Stomach (tissue), 8 donors: ENCODE measurements at regions not wholly inside any gene's neighbourhood (a gene's known extent, or its start where the extent isn't known, plus 50 kb on each side); places are given as distances from the start of the nearest gene placed in this dataset.

ENCODE experiments used
- DNase-seq, 2 donors: peaks; one replicate each; pipeline versions ENCODE4 v3.0.0 to v3.0.0-alpha.2; 2013 to 2019
- H3K27ac ChIP-seq, 5 donors: fragments of 200-600 bp in 4 of 5; sonication (generic) in 4 of 5; one replicate each; pipeline ENCODE4 v1.5.1; 2013 to 2019; ENCODE audit warnings: mild to moderate bottlenecking in 1 of 5, moderate library complexity in 1 of 5
- H3K27me3 ChIP-seq, 3 donors: fragments of 200-600 bp; sonication (generic); one replicate each; pipeline ENCODE4 v1.5.1; 2017 to 2019; ENCODE audit warnings: mixed run types in 1 of 3
- H3K36me3 ChIP-seq, 4 donors: fragments of 200-600 bp; sonication (generic); 1 replicate in 3 of 4; 2 replicates in 1 of 4; pipeline ENCODE4 v1.5.1; 2016 to 2019
- H3K4me1 ChIP-seq, 4 donors: fragments of 200-600 bp; sonication (generic); one replicate each; pipeline ENCODE4 v1.5.1; 2016 to 2019
- H3K4me3 ChIP-seq, 4 donors: fragments of 200-600 bp; sonication (generic) in 3 of 4; one replicate each; pipeline ENCODE4 v1.5.1; 2016 to 2019; ENCODE audit warnings: mild to moderate bottlenecking in 1 of 4
- H3K9me3 ChIP-seq, 4 donors: fragments of 200-600 bp; sonication (generic); one replicate each; pipeline ENCODE4 v1.5.1; 2016 to 2019
- EP300 ChIP-seq: sonication (generic); formaldehyde crosslinking; IDR thresholded peaks from one replicate; pipeline ENCODE4 v1.6.1; 2017; ENCODE audit warnings: antibody characterized with exemption
- POLR2A ChIP-seq, 4 donors: fragments of 450-650 bp; IDR thresholded peaks; one replicate each; pipeline ENCODE4 v1.6.1; 2016; ENCODE audit warnings: antibody characterized with exemption in 4 of 4, control low read depth in 2 of 4, mild to moderate bottlenecking in 1 of 4, moderate library complexity in 1 of 4
- POLR2AphosphoS5 ChIP-seq, 3 donors: sonication (generic); formaldehyde crosslinking; IDR thresholded peaks; one replicate each; pipeline ENCODE4 v1.6.1; 2016; ENCODE audit warnings: antibody characterized with exemption in 3 of 3
- WGBS, 5 donors: extraction: QIAGEN DNeasy Blood & Tissue Kit in 3 of 5; methylation state at CpG; one replicate each; pipeline versions ENCODE4 v1.1.5 to v1.1.7; 2013 to 2018; 5-methylcytosine and 5-hydroxymethylcytosine counted together
- intact Hi-C: fragments of 100-400 bp; cut with DNase I; formaldehyde crosslinking; loops from one replicate; pipeline ENCODE4 v1.15.1; 2023; ENCODE audit warnings: low total_unique reads
- TF ChIP-seq, protein P1 (sequence below), 7 experiments: fragments of 450-650 bp in 4 of 7; fragments of 200-600 bp in 3 of 7; sonication (generic) in 3 of 7; IDR thresholded peaks; one replicate each; pipeline ENCODE4 v1.5.1; 2016 to 2019; ENCODE audit warnings: antibody characterized with exemption in 7 of 7, control low read depth in 2 of 7, mild to moderate bottlenecking in 1 of 7
- donor health status: healthy with polysubstance abuse.
- donor health status: Bipolar disorder and iron deficiency.
- donor health status: healthy.

DNA sequence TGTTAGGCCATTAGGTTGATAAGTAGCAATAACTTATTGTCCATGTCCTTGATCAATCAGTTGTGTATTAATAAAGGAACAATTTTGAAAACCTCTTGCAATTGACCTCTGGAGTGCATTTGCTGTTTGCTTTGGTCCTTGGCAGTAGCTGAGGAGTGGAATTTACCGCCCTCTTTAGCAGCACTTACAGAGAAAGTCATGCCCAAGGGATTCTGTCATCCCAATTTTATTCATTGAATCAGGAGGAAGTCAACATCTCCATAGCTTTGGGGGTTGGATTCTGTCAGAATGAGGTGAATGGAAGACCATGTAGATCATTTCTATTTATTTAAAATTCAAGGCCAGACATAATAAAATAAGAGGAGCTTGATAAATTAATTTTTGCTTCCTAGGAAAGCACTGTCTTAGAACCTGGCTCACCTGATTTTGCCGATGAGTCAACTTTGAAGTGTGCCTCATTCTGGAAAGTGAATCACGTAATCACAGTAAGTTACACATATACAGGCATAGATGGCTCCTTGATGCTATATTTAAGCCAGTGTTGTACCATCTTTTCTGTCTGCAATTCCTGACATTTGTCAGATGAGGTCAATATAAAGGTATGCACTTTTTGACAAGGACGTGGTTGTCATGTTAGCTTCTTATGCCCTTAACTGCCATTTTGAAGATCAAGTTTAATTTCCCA is 128.7 kb upstream of the MLIP start:
- no peak for TF ChIP-seq POLR2A (IDR thresholded peaks at IDR 0.05)
- TF ChIP-seq, protein P1, sequence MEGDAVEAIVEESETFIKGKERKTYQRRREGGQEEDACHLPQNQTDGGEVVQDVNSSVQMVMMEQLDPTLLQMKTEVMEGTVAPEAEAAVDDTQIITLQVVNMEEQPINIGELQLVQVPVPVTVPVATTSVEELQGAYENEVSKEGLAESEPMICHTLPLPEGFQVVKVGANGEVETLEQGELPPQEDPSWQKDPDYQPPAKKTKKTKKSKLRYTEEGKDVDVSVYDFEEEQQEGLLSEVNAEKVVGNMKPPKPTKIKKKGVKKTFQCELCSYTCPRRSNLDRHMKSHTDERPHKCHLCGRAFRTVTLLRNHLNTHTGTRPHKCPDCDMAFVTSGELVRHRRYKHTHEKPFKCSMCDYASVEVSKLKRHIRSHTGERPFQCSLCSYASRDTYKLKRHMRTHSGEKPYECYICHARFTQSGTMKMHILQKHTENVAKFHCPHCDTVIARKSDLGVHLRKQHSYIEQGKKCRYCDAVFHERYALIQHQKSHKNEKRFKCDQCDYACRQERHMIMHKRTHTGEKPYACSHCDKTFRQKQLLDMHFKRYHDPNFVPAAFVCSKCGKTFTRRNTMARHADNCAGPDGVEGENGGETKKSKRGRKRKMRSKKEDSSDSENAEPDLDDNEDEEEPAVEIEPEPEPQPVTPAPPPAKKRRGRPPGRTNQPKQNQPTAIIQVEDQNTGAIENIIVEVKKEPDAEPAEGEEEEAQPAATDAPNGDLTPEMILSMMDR (IDR thresholded peaks at IDR 0.05): no peak
- TF ChIP-seq EP300: no peak
- TF ChIP-seq POLR2AphosphoS5 (IDR thresholded peaks at IDR 0.05): no peak
- DNase-seq: no peak
- no peak overlapping the region for H3K4me3 ChIP-seq
- no peaks in the 10 kb centered on the region for H3K9me3 ChIP-seq
- H3K4me1 ChIP-seq: peaks cover 0 to 15% (median 4%) of the 10 kb centered on the region in 4 donors
- no peaks in the 10 kb centered on the region for H3K27me3 ChIP-seq
- 76 to 87% (median 87%) methylated on average over 4 of the region's 4 CpGs for WGBS, 5 donors
- intact Hi-C loops: no loop called here
- H3K27ac ChIP-seq: no peak overlapping the region
- no peaks in the 10 kb centered on the region for H3K36me3 ChIP-seq

DNA sequence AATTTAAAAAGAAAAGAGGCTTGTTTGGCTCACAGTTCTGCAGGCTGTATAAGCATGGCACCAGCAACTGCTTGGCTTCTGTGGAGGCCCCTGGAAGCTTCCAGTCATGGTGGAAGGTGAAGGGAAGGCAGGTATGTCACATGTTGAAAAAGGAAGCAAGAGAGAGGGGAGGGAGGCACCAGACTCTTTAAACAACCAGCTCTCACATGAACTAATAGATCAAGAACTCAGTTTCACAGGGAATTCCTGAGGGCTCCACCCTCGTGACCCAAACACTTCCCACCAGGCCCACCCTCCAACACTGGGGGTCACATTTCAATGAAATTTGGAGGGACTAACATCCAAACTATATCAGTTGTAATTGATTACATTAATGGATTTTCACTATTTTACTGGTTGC is 127.9 kb upstream of the MLIP start:
- peaks cover 0 to 16% (median 4%) of the 10 kb centered on the region in 4 donors for H3K4me1 ChIP-seq
- no peaks in the 10 kb centered on the region for H3K36me3 ChIP-seq
- WGBS, 5 donors: 0 to 80% (median 0%) methylated on average over 1 of the region's 1 CpG
- no peak overlapping the region for H3K4me3 ChIP-seq
- H3K9me3 ChIP-seq: no peaks in the 10 kb centered on the region
- H3K27me3 ChIP-seq: no peaks in the 10 kb centered on the region
- DNase-seq: no peak
- intact Hi-C loops: no loop called here
- TF ChIP-seq POLR2A (IDR thresholded peaks at IDR 0.05): no peak
- TF ChIP-seq POLR2AphosphoS5 (IDR thresholded peaks at IDR 0.05): no peak
- TF ChIP-seq EP300: no peak
- TF ChIP-seq, protein P1 (IDR thresholded peaks at IDR 0.05): no peak
- no peak overlapping the region for H3K27ac ChIP-seq

DNA sequence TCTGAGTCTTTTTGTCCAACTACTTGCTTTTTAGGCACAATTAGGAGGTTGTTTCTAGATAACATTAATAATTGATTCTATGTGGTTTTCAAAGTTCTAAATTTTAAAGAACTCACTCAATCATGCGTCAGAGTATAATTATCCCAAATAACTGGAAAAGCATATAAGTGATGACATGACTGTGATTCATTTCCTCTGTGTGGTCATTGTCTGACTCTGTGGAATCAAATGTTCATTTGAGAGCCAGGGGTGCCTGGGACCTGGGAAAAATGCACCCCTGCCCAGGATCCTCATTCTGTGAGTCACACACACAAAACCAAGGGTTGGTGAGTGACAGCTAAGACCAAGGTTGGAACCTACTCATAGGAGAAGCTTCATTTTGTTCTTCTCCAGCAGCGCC is 127.1 kb upstream of the MLIP start:
- Histone ChIP-seq H3K9me3 (no peaks in the 10 kb centered on the region), H3K27ac (no peak overlapping the region), H3K36me3 (no peaks in the 10 kb centered on the region), H3K4me3 (no peak overlapping the region), H3K27me3 (no peaks in the 10 kb centered on the region), H3K4me1 (peaks cover 0 to 16% (median 4%) of the 10 kb centered on the region in 4 donors)
- 62 to 75% (median 68%) methylated on average over 2 of the region's 2 CpGs for WGBS, 5 donors
- DNase-seq: no peak
- intact Hi-C loops: no loop called here
- no peak for TF ChIP-seq POLR2A (IDR thresholded peaks at IDR 0.05)
- TF ChIP-seq EP300: no peak
- TF ChIP-seq POLR2AphosphoS5 (IDR thresholded peaks at IDR 0.05): no peak
- TF ChIP-seq, protein P1 (IDR thresholded peaks at IDR 0.05): no peak

DNA sequence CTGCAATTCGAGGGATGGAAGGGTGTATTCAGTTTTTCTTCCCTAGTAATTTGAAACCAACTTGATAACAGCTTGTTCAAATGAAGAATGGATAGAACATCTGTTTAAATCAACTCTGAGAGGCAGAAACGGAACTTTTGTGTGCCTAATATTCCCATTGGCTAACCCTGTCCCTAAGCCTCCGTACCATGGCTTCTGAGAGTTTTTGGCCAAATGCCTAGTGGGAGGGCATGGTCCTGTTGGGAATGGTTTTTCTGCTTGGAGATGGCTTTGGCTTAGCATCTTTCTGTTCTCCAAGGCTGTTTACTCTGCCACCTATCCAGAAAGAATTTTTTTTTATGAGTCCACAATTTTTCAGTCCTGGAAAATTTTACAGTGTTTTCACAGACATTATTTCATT is 126.7 kb upstream of the MLIP start:
- Histone ChIP-seq H3K4me1 (peaks cover 0 to 16% (median 4%) of the 10 kb centered on the region in 4 donors), H3K27me3 (no peaks in the 10 kb centered on the region), H3K27ac (no peak overlapping the region), H3K4me3 (no peak overlapping the region), H3K9me3 (no peaks in the 10 kb centered on the region), H3K36me3 (no peaks in the 10 kb centered on the region)
- 19 to 33% (median 22%) methylated on average over 3 of the region's 3 CpGs for WGBS, 5 donors
- TF ChIP-seq POLR2A (IDR thresholded peaks at IDR 0.05) (no peak), EP300 (no peak), POLR2AphosphoS5 (IDR thresholded peaks at IDR 0.05) (no peak)
- TF ChIP-seq, protein P1 (IDR thresholded peaks at IDR 0.05): no peak
- no peak for DNase-seq
- intact Hi-C loops: no loop called here
